Pulmonary artery endothelial cell (primary cell): ENCODE measurements at regions not wholly inside any gene's neighbourhood (a gene's known extent, or its start where the extent isn't known, plus 50 kb on each side); places are given as distances from the start of the nearest gene placed in this dataset.
"Not testable (repeated sequence)": the region's sequence is repeated elsewhere in the genome, so short reads cannot be mapped to it uniquely, and the experiment has no call there.

Source experiments
- DNase-seq: peaks from one replicate; pipeline ENCODE4 v3.0.0-alpha.2; 2011; ENCODE audit warnings: low read depth, low spot score

GRCh38 chr3:194939949-194940770, 254.5 kb downstream of the FAM43A start:
- DNase-seq = no peak

- DNase-seq = no peak
These were observed 255.8 kb downstream of the FAM43A start for GRCh38 chr3:194941360-194941955.

GRCh38 chr3:194941956-194942511, 256.4 kb downstream of the FAM43A start:
- DNase-seq = no peak

GRCh38 chr3:194944526-194944925, 258.8 kb downstream of the FAM43A start:
- DNase-seq = no peak

GRCh38 chr3:194945508-194945907, 259.8 kb downstream of the FAM43A start:
- no peak for DNase-seq

- DNase-seq = no peak
These were observed 260.4 kb downstream of the FAM43A start for GRCh38 chr3:194946091-194946490.

- DNase-seq = no peak
These were observed 263.9 kb downstream of the FAM43A start for GRCh38 chr3:194949592-194949991.

GRCh38 chr3:194950906-194951628, 265.4 kb downstream of the FAM43A start:
- no peak for DNase-seq

GRCh38 chr3:194951629-194951920, 265.9 kb downstream of the FAM43A start:
- DNase-seq = not testable (repeated sequence)

- DNase-seq = no peak
These were observed 266.4 kb downstream of the FAM43A start for GRCh38 chr3:194951931-194952582.

GRCh38 chr3:194952841-194953241, 267.2 kb downstream of the FAM43A start:
- no peak for DNase-seq

- DNase-seq = no peak
These were observed 267.6 kb downstream of the FAM43A start for GRCh38 chr3:194953291-194953690.

- no peak for DNase-seq
These were observed 269.9 kb downstream of the FAM43A start for GRCh38 chr3:194955546-194955945.

- DNase-seq = no peak
These were observed 270.5 kb downstream of the FAM43A start for GRCh38 chr3:194955979-194956696.

GRCh38 chr3:194956697-194957396, 271.2 kb downstream of the FAM43A start:
- DNase-seq = no peak

- DNase-seq = no peak
These were observed 272.1 kb downstream of the FAM43A start for GRCh38 chr3:194957743-194958240.

- DNase-seq = no peak
These were observed 273.5 kb downstream of the FAM43A start for GRCh38 chr3:194959217-194959616.

- DNase-seq = not testable (repeated sequence)
These were observed 274.0 kb downstream of the FAM43A start for GRCh38 chr3:194959666-194960065.

- DNase-seq = no peak
These were observed 274.9 kb downstream of the FAM43A start for GRCh38 chr3:194960446-194961032.

- no peak for DNase-seq
These were observed 275.5 kb downstream of the FAM43A start for GRCh38 chr3:194961149-194961548.
